WTC11 (cell line): ENCODE measurements at regions not wholly inside any gene's neighbourhood (a gene's known extent, or its start where the extent isn't known, plus 50 kb on each side); places are given as distances from the start of the nearest gene placed in this dataset.

ENCODE experiments used
- TF ChIP-seq, protein P1 (sequence below): fragments of 200-600 bp; IDR thresholded peaks from 2 replicates; pipeline ENCODE4 v1.8.0; 2022; ENCODE audit warnings: antibody characterized with exemption
- TF ChIP-seq, protein P2 (sequence below): sonication (generic); formaldehyde crosslinking; IDR thresholded peaks from 2 replicates; pipeline ENCODE4 v1.8.1; 2022; ENCODE audit warnings: mild to moderate bottlenecking, missing genetic modification reagents, moderate library complexity, borderline replicate concordance

DNA sequence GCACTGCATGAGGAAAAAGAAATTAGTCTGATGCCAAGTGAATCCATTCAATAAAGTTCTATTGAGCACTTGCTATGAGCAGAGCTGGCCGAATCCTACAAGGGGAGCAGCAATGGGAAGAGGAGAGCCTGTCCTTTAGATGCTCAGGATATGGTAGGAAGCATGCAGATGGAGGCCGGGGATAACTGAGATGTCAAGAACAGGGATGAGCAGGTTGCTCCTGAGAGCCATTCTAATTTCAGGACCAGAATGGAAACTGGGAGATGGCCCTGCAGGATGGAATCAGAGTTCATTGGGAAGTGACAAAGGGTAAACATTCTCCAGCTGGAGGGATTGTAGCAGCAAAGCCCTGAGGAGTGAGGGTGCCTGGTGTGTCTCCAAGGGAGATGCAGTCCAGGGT is 88.0 kb downstream of the CBLN1 start:
- TF ChIP-seq, protein P1, sequence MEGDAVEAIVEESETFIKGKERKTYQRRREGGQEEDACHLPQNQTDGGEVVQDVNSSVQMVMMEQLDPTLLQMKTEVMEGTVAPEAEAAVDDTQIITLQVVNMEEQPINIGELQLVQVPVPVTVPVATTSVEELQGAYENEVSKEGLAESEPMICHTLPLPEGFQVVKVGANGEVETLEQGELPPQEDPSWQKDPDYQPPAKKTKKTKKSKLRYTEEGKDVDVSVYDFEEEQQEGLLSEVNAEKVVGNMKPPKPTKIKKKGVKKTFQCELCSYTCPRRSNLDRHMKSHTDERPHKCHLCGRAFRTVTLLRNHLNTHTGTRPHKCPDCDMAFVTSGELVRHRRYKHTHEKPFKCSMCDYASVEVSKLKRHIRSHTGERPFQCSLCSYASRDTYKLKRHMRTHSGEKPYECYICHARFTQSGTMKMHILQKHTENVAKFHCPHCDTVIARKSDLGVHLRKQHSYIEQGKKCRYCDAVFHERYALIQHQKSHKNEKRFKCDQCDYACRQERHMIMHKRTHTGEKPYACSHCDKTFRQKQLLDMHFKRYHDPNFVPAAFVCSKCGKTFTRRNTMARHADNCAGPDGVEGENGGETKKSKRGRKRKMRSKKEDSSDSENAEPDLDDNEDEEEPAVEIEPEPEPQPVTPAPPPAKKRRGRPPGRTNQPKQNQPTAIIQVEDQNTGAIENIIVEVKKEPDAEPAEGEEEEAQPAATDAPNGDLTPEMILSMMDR: no peak
- TF ChIP-seq, protein P2, sequence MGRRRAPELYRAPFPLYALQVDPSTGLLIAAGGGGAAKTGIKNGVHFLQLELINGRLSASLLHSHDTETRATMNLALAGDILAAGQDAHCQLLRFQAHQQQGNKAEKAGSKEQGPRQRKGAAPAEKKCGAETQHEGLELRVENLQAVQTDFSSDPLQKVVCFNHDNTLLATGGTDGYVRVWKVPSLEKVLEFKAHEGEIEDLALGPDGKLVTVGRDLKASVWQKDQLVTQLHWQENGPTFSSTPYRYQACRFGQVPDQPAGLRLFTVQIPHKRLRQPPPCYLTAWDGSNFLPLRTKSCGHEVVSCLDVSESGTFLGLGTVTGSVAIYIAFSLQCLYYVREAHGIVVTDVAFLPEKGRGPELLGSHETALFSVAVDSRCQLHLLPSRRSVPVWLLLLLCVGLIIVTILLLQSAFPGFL (CRISPR knock-in tag): no peak
